CD4-positive, alpha-beta T cell treated with Interleukin-17A for 1 hour (primary cell): ENCODE measurements at regions not wholly inside any gene's neighbourhood (a gene's known extent, or its start where the extent isn't known, plus 50 kb on each side); places are given as distances from the start of the nearest gene placed in this dataset.
"Not testable (repeated sequence)": the region's sequence is repeated elsewhere in the genome, so short reads cannot be mapped to it uniquely, and the experiment has no call there.

ENCODE experiments used
- DNase-seq: peaks from one replicate; pipeline ENCODE4 v3.0.0-alpha.2; 2020

GRCh38 chr3:13148126-13148525 lies 74.9 kb upstream of the IQSEC1 start:
- no peak for DNase-seq

GRCh38 chr3:13147344-13147743 lies 74.1 kb upstream of the IQSEC1 start:
- no peak for DNase-seq

- DNase-seq = no peak
These were observed 73.5 kb upstream of the IQSEC1 start for GRCh38 chr3:13146643-13147143.

- no peak for DNase-seq
These were observed 72.8 kb upstream of the IQSEC1 start for GRCh38 chr3:13145826-13146642.

GRCh38 chr3:13145131-13145825 lies 72.0 kb upstream of the IQSEC1 start:
- no peak for DNase-seq

GRCh38 chr3:13144163-13145023 lies 71.2 kb upstream of the IQSEC1 start:
- DNase-seq = no peak

- DNase-seq = no peak
These were observed 70.3 kb upstream of the IQSEC1 start for GRCh38 chr3:13143381-13144004.

GRCh38 chr3:13142552-13143380 lies 69.5 kb upstream of the IQSEC1 start:
- no peak for DNase-seq

- DNase-seq = no peak
These were observed 68.8 kb upstream of the IQSEC1 start for GRCh38 chr3:13141991-13142412.

GRCh38 chr3:13141183-13141582 lies 68.0 kb upstream of the IQSEC1 start:
- DNase-seq = no peak

GRCh38 chr3:13140596-13140995 lies 67.4 kb upstream of the IQSEC1 start:
- no peak for DNase-seq

GRCh38 chr3:13139471-13140065 lies 66.3 kb upstream of the IQSEC1 start:
- DNase-seq = no peak

GRCh38 chr3:13138833-13139145 lies 65.6 kb upstream of the IQSEC1 start:
- DNase-seq = no peak

- no peak for DNase-seq
These were observed 65.0 kb upstream of the IQSEC1 start for GRCh38 chr3:13137941-13138832.

- DNase-seq = not testable (repeated sequence)
These were observed 63.6 kb upstream of the IQSEC1 start for GRCh38 chr3:13136848-13137247.

GRCh38 chr3:13136426-13136825 lies 63.2 kb upstream of the IQSEC1 start:
- no peak for DNase-seq

GRCh38 chr3:13135811-13136321 lies 62.6 kb upstream of the IQSEC1 start:
- no peak for DNase-seq

- no peak for DNase-seq
These were observed 62.1 kb upstream of the IQSEC1 start for GRCh38 chr3:13135251-13135810.

GRCh38 chr3:13134879-13135206 lies 61.6 kb upstream of the IQSEC1 start:
- no peak for DNase-seq
